HuH-7 (cell line): ENCODE measurements at regions not wholly inside any gene's neighbourhood (a gene's known extent, or its start where the extent isn't known, plus 50 kb on each side); places are given as distances from the start of the nearest gene placed in this dataset.
"Not testable (repeated sequence)": the region's sequence is repeated elsewhere in the genome, so short reads cannot be mapped to it uniquely, and the experiment has no call there.

Experiments used
- DNase-seq: peaks from one replicate; pipeline ENCODE4 v3.0.0; 2011; ENCODE audit warnings: low spot score

- DNase-seq = not testable (repeated sequence)
Measured at GRCh38 chr4:52157071-52157470, 106.0 kb downstream of the SPATA18 start.

- DNase-seq = no peak
Measured at GRCh38 chr4:52157641-52158316, 106.7 kb downstream of the SPATA18 start.

GRCh38 chr4:52160859-52161258 lies 109.8 kb downstream of the SPATA18 start:
- DNase-seq = no peak

- DNase-seq = no peak
Measured at GRCh38 chr4:52164116-52164515, 113.0 kb downstream of the SPATA18 start.

- no peak for DNase-seq
Measured at GRCh38 chr4:52172166-52172565, 121.1 kb downstream of the SPATA18 start.

GRCh38 chr4:52173470-52174045 lies 122.5 kb downstream of the SPATA18 start:
- DNase-seq = no peak

GRCh38 chr4:52187603-52188002 lies 136.5 kb downstream of the SPATA18 start:
- DNase-seq = no peak

GRCh38 chr4:52192001-52192400 lies 140.9 kb downstream of the SPATA18 start:
- no peak for DNase-seq

- DNase-seq = no peak
Measured at GRCh38 chr4:52192721-52193135, 141.6 kb downstream of the SPATA18 start.

GRCh38 chr4:52195869-52196268 lies 144.8 kb downstream of the SPATA18 start:
- DNase-seq = no peak

GRCh38 chr4:52196606-52197130 lies 145.6 kb downstream of the SPATA18 start:
- no peak for DNase-seq

- DNase-seq = no peak
Measured at GRCh38 chr4:52197306-52197705, 146.2 kb downstream of the SPATA18 start.

- DNase-seq = no peak
Measured at GRCh38 chr4:52198294-52198693, 147.2 kb downstream of the SPATA18 start.

GRCh38 chr4:52199574-52200338 lies 148.7 kb downstream of the SPATA18 start:
- no peak for DNase-seq

- no peak for DNase-seq
Measured at GRCh38 chr4:52200339-52200725, 149.2 kb downstream of the SPATA18 start.

- DNase-seq = no peak
Measured at GRCh38 chr4:52201715-52202114, 150.6 kb downstream of the SPATA18 start.

- no peak for DNase-seq
Measured at GRCh38 chr4:52202251-52202779, 151.2 kb downstream of the SPATA18 start.

- no peak for DNase-seq
Measured at GRCh38 chr4:52202931-52203330, 151.8 kb downstream of the SPATA18 start.

- no peak for DNase-seq
Measured at GRCh38 chr4:52203351-52203750, 152.2 kb downstream of the SPATA18 start.

GRCh38 chr4:52204921-52205320 lies 153.8 kb downstream of the SPATA18 start:
- DNase-seq = no peak

- not testable (repeated sequence) for DNase-seq
Measured at GRCh38 chr4:52207146-52207545, 156.0 kb downstream of the SPATA18 start.

GRCh38 chr4:52212702-52213101 lies 161.6 kb downstream of the SPATA18 start:
- no peak for DNase-seq

- DNase-seq = no peak
Measured at GRCh38 chr4:52231526-52231925, 180.4 kb downstream of the SPATA18 start.
